Adrenal gland (tissue), 5 donors: ENCODE measurements at regions not wholly inside any gene's neighbourhood (a gene's known extent, or its start where the extent isn't known, plus 50 kb on each side); places are given as distances from the start of the nearest gene placed in this dataset.

Experiments
- CTCF ChIP-seq, 6 experiments: fragments of 450-650 bp in 4 of 6; fragments of 200-600 bp in 2 of 6; sonication (generic) in 1 of 6; IDR thresholded peaks; 1 replicate in 5 of 6; 2 replicates in 1 of 6; pipeline versions ENCODE4 v1.5.1 to v1.8.0; 2016 to 2021; ENCODE audit warnings: antibody characterized with exemption in 6 of 6, mild to moderate bottlenecking in 2 of 6, moderate library complexity in 1 of 6
- POLR2A ChIP-seq, 2 donors: fragments of 450-650 bp; IDR thresholded peaks; one replicate each; pipeline ENCODE4 v1.6.1; 2017; ENCODE audit warnings: antibody characterized with exemption in 2 of 2, mild to moderate bottlenecking in 2 of 2, moderate library complexity in 1 of 2
- donor health status: DM: no; HTN: no; CAD: no.

- no peak for TF ChIP-seq CTCF (IDR thresholded peaks at IDR 0.05)
- no peak for TF ChIP-seq POLR2A (IDR thresholded peaks at IDR 0.05)
Measured at GRCh38 chr9:135332516-135332915, 147.1 kb upstream of the PPP1R26 start.
